Neural progenitor cell (in vitro differentiated cells): ENCODE measurements at regions not wholly inside any gene's neighbourhood (a gene's known extent, or its start where the extent isn't known, plus 50 kb on each side); places are given as distances from the start of the nearest gene placed in this dataset.

ENCODE experiments used
- EZH2phosphoT487 ChIP-seq: fragments of 200-600 bp; sonication (generic); IDR thresholded peaks from 2 replicates; pipeline ENCODE4 v1.6.1; 2017; ENCODE audit warnings: antibody characterized with exemption
- TF ChIP-seq, protein P1 (sequence below): fragments of 200-600 bp; sonication (generic); IDR thresholded peaks from 2 replicates; pipeline ENCODE4 v1.5.1; 2017; ENCODE audit warnings: antibody characterized with exemption, mild to moderate bottlenecking

- TF ChIP-seq, protein P1, sequence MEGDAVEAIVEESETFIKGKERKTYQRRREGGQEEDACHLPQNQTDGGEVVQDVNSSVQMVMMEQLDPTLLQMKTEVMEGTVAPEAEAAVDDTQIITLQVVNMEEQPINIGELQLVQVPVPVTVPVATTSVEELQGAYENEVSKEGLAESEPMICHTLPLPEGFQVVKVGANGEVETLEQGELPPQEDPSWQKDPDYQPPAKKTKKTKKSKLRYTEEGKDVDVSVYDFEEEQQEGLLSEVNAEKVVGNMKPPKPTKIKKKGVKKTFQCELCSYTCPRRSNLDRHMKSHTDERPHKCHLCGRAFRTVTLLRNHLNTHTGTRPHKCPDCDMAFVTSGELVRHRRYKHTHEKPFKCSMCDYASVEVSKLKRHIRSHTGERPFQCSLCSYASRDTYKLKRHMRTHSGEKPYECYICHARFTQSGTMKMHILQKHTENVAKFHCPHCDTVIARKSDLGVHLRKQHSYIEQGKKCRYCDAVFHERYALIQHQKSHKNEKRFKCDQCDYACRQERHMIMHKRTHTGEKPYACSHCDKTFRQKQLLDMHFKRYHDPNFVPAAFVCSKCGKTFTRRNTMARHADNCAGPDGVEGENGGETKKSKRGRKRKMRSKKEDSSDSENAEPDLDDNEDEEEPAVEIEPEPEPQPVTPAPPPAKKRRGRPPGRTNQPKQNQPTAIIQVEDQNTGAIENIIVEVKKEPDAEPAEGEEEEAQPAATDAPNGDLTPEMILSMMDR: no peak
- TF ChIP-seq EZH2phosphoT487: no peak
These were observed 283.3 kb downstream of the ATP23 start for GRCh38 chr12:58224536-58225105.
